HuH-7.5 (cell line): ENCODE measurements at regions not wholly inside any gene's neighbourhood (a gene's known extent, or its start where the extent isn't known, plus 50 kb on each side); places are given as distances from the start of the nearest gene placed in this dataset.

ENCODE experiments used
- DNase-seq: peaks from one replicate; pipeline ENCODE4 v3.0.0; 2011; ENCODE audit warnings: low spot score

GRCh38 chr4:11264841-11265240 is 163.9 kb downstream of the HS3ST1 start:
- DNase-seq: no peak

GRCh38 chr4:11264346-11264745 is 164.3 kb downstream of the HS3ST1 start:
- DNase-seq: no peak

GRCh38 chr4:11263208-11263607 is 165.5 kb downstream of the HS3ST1 start:
- peak; percentile 16 for DNase-seq

- DNase-seq: no peak
Observed at GRCh38 chr4:11261066-11261850, 167.4 kb downstream of the HS3ST1 start.

GRCh38 chr4:11259837-11260236 is 168.9 kb downstream of the HS3ST1 start:
- DNase-seq: no peak

GRCh38 chr4:11252149-11252548 is 176.5 kb downstream of the HS3ST1 start:
- no peak for DNase-seq

- DNase-seq: no peak
Observed at GRCh38 chr4:11250510-11250909, 178.2 kb downstream of the HS3ST1 start.

GRCh38 chr4:11232015-11232414 is 196.7 kb downstream of the HS3ST1 start:
- no peak for DNase-seq

- DNase-seq: no peak
Observed at GRCh38 chr4:11230866-11231265, 197.8 kb downstream of the HS3ST1 start.

- peak; percentile 42 for DNase-seq
Observed at GRCh38 chr4:11228530-11228929, 200.2 kb downstream of the HS3ST1 start.

GRCh38 chr4:11223311-11223710 is 205.4 kb downstream of the HS3ST1 start:
- DNase-seq: no peak

GRCh38 chr4:11218692-11219091 is 210.0 kb downstream of the HS3ST1 start:
- no peak for DNase-seq

- no peak for DNase-seq
Observed at GRCh38 chr4:11216520-11216919, 212.2 kb downstream of the HS3ST1 start.

- DNase-seq: no peak
Observed at GRCh38 chr4:11214281-11214680, 214.4 kb downstream of the HS3ST1 start.

- DNase-seq: no peak
Observed at GRCh38 chr4:11209826-11210225, 218.9 kb downstream of the HS3ST1 start.

GRCh38 chr4:11201256-11201655 is 227.4 kb downstream of the HS3ST1 start:
- no peak for DNase-seq

GRCh38 chr4:11198516-11199305 is 230.0 kb downstream of the HS3ST1 start:
- no peak for DNase-seq

- no peak for DNase-seq
Observed at GRCh38 chr4:11197631-11198341, 230.9 kb downstream of the HS3ST1 start.

GRCh38 chr4:11196927-11197522 is 231.7 kb downstream of the HS3ST1 start:
- DNase-seq: no peak

- DNase-seq: no peak
Observed at GRCh38 chr4:11194431-11194830, 234.3 kb downstream of the HS3ST1 start.

GRCh38 chr4:11189756-11190155 is 238.9 kb downstream of the HS3ST1 start:
- DNase-seq: no peak

- no peak for DNase-seq
Observed at GRCh38 chr4:11183356-11183740, 245.3 kb downstream of the HS3ST1 start.
